ENCODE measurements at regions not wholly inside any gene's neighbourhood (a gene's known extent, or its start where the extent isn't known, plus 50 kb on each side); places are given as distances from the start of the nearest gene placed in this dataset.
A peak's percentile ranks its signal among the peaks of the same experiment; 100 is the strongest.
"Not testable (repeated sequence)": the region's sequence is repeated elsewhere in the genome, so short reads cannot be mapped to it uniquely, and the experiment has no call there.

DNA sequence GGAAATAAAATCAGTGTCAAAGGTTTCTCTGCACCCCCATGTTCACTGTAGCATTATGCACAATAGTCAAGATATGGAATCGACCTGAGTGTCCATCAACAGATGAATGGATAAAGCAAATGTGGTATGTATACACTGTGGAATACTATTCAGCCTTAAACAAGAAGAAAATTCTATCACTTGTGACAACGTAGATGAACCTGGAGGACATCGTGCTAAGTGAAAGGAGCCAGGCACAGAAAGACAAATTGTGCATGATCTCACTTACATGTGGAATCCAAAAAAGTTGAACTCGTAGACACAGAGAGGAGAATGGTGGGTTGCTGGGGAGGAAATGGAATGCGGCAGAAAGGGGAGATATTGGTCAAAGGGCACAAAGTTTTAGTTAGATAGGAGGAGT lies 136.3 kb upstream of the ESR1 start:
- DNase-seq, result no peak

DNA sequence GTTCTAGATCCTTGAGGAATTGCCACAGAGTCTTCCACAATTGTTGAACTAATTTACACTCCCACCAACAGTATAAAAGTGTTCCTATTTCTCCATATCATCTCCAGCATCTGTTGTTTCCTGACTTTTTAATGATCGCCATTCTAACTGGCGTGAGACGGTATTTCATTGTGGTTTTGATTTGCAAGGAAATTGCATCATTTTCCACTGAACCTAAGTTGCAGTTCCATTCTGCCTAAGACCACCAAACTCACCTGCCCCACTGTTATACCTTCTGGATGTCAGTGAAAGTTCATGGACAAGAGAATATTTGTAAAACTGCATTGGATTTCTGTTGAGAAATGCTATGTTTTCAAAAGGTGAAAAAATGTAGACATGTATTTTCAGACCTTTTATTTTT lies 132.9 kb upstream of the ESR1 start:
- no peak for DNase-seq

DNA sequence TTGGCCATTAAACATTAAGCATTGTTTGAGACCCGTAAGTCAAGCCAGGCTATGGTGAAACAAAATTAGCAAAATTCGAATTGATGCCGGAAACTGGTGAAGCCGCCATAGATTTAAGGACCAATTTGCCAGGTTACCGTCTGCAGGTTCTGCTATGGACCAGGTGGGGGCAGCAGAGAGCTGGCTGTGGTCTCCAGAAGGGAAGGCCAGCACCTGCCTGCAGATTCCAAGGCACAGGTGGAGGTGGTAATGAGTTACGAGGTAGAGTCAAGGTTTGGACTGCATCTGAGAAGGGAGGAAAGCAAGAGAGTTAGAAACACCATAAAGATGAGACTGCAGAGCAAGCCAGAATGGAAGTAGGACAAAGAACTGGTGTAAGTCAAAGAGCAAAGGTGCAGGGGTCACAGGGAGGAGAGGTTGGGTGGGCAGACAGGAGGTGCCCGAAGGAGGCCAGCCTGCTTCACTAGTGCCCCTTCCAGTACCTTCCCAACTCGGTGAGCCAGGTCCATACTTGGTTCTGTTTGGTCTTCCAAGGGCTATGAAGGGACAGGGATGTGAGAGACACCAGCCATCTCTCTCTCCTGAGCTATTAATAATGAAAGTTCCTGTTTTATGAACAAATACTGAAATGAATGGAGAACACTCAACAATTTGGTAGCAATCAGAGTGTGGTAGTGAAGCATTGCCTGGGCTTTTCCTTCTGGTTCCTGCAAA lies 131.6 kb upstream of the ESR1 start:
- DNase-seq, result no peak

DNA sequence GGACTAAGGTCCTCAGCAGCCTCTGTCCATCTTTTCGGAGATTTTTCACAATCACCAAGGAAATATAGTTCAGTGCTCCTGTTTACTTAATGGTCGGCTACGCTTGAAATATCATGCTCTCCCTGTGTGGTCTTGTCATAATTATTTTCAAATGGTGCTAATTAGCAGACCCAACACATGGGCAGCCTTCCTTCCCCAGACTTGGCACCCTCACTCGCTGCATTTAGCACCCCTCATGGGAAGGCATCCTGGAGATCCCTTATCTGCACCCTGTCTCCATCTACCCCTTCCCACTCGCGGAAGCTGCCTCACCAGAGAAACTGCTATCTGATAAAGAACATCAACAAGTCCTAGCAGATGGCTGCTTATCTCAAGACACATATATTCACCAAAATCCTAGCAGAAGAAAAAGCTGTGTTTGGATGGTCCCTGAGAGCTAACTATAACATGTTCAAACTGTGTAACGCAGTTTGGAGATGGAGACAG lies 131.0 kb upstream of the ESR1 start:
- no peak for DNase-seq

DNA sequence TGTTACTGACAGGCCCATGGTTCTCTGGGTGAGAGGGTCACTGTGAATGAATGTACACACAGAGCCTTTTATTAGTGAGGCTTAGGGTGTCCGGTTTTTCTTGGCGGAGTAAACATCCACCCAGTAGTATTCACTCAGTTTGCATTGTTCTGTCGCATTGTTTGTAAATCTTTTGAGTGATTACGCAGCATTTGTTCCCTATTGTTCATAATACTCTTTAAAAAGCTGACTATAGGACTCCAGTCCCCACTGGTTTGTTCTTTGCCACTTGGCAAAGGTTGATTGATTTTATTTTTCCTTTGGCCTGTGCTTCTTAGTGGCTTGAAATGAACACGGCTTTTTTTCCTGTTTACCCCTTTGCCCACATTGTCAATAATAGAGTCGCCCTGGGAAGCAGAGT lies 130.1 kb upstream of the ESR1 start:
- no peak for DNase-seq

DNA sequence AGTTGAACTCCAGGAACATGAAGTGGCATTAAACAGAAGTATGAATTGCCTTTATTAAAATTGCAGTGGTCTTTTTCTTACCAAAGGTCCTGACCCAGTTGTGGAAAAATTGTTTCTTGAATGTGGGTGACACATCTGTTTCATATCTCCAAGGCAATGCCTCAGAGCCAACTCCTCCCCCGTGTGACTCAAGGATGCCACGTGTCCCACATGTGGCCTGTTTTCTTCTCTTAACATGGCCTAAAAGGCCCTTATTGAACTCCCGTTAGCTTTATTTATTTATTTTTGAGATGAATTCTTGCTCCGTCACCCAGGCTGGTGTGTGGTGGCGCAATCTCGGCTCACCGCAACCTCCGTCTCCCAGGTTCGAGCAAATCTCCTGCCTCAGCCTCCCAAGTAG lies 128.4 kb upstream of the ESR1 start:
- DNase-seq, result no peak

DNA sequence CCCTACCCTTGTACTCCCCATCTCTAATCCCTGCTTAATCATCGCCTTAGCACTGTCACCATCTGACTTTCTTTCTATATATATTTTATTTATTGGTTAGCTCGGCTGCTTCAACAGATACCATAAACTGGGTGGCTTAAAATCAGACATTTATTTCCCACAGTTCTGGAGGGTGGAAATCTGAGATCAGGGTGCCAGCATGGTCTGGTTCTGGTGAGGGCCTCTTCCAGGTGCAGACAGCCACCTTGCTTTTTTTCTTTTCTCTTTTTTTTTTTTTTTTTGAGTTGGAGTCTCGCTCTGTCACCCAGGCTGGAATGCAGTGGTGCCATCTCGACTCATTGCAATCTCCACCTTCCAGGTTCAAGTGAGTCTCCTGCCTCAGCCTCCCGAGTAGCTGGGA lies 127.5 kb upstream of the ESR1 start:
- DNase-seq, result no peak

DNA sequence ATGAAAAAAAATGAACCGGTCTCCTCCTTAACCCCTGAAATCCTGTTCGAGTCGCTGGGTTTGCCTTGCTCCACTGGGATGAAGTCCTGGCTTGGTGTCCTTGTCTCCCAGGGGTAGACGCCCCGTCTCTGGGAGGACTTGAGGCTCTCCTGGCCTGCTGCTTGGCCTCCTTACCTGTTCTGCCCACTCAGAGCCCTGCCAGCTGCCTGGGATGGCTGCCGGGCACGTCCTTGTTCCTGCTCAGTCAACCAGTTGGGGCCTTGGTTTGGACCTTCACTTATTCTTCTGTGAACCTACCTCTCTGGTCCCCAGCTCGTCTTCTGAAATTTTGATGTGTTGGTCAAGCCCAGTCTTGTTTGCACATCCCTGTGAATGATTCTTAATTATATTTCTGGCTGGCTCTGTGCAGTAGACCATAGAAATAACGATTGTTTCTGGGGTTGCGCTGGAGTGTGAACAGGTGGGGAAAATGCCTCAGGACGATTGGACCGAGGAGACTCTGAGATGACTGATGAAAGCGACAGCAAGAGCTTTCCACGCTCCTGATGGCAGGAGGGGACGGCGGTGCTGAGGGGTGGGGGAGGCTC lies 126.5 kb upstream of the ESR1 start:
- no peak for DNase-seq

DNA sequence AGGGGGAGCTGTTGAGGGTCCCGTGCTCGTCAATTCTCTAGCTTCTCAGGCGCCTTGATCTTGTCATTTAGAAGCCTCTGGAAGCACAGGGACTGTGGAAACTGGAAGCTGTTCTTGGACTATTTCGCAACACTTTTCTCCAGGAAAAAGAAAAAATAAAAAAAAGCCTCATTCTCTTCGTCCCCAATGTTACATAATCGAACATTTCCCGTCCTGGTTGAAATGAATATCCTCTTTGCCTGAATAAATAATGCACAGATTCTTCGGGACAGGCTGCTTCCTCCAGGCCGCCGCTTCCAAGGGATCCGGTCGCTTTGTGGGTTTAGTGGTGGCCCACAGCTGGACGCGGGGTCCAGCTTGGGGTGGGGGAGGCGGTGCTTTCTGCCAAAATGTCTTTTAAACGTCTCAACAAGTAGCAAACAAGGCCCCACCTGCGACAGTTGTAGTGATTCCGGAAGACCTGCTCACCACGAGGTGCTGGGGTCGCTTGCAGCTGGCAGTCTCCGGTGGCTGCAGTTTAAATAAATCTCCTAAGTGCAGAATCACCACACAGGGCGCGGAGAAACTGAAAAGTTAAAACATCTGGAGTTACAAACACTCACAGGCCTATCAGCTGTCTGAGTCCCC lies 125.9 kb upstream of the ESR1 start:
- no peak for DNase-seq

DNA sequence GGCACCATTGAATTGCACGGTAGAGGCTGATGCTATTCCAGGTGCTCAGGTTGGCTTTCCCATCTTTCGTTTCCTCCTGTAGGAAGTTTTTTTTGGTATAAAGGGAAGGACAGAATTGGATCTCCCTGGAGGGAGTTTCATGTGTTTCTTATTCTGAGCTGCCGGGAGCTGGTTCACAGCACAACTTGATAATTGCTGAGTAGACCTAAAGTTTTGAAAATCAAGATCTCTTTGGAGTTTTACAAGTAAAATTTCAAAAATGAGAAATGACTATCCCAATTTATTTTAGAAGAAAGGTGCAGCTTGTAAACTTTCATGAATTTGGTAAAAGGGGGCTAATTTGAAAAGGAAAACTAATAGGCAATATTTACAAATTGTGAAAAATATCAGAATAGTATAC lies 125.2 kb upstream of the ESR1 start:
- DNase-seq, result no peak

DNA sequence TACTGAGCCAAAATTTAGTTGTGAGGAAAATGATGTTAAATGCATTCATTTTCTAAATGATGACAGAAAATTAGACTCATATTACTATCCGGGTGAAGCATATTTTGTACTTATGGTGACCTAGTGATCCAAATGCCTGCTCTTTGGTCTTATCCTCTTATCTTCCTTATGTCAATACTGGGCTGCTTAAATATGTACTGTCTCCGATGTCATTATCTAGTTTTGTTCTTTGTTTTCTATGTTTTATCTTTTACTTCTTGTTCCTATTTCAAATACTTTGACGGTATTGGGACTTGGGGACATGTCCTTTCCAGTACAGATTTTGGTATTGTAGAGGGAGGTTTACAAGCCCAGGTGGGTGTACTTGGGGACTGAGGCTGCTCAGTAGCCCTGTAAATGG lies 124.6 kb upstream of the ESR1 start:
- no peak for DNase-seq

DNA sequence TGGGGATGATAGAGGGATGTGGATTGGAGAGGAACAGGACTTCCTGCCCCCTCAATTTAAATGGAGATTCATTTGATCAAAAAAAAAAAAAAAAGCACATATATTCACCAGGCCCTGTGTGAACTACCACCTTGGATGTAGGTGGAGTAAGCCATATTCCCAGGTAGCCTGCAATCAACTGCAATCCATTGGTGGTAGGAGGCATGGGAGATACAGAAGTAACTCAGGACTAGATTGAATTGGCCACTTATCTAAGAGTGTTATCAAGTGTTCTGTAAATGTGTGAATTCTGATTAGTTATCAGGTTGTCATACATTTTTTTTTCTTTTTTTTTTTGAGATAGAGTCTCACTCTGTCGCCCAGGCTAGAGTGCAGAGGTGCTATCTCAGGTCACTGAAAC lies 124.1 kb upstream of the ESR1 start:
- no peak for DNase-seq

DNA sequence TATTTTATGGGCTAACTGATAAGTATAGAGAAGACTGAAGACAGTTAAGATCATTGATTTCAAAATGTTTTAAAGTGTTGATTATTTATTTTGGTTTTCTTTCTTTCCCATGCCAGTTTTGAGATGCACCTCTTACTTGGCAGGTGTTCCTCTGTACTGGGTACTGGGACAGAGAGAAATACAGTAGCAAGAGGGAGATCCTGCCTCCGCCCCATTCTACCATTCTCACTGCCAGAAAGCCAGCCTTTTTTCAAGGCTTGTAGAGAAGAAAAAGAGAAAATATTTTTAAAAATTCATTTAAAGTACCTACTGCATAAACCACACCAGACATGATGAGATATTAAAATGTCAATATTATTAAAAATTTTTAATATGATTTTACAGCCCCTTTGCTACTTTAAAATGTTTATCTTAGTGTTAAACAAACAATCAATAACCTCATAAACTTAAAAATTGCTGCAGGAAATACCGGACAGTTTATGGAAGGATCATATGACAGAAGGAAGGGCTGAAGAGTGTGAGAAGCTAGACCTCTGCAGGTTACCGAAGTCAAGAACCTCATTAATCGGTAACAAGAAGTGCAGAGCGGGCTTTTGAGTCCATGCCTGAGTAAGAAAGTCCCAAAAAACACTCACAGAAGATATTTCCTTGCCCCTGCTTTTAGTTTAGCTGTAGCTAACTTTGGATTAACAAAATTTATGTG lies 117.8 kb upstream of the ESR1 start:
- DNase-seq, result no peak

DNA sequence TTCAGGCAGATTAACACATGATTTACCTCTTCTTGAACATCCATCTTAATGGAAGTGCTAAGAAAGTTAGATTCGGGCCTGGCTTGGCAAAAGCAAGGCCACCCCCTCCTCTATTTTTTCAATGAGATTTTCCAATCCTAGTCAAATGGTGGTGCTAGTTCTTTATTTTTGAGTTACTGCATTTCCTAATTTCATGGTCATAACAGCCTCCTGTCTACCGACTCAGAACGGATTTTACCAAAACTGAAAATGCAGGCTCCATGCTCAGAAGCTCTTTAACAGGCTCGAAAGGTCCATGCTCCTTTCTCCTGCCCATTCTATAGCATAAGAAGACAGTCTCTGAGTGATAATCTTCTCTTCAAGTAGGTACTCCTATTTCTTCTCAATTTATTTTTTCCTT lies 117.2 kb upstream of the ESR1 start:
- DNase-seq, result no peak

DNA sequence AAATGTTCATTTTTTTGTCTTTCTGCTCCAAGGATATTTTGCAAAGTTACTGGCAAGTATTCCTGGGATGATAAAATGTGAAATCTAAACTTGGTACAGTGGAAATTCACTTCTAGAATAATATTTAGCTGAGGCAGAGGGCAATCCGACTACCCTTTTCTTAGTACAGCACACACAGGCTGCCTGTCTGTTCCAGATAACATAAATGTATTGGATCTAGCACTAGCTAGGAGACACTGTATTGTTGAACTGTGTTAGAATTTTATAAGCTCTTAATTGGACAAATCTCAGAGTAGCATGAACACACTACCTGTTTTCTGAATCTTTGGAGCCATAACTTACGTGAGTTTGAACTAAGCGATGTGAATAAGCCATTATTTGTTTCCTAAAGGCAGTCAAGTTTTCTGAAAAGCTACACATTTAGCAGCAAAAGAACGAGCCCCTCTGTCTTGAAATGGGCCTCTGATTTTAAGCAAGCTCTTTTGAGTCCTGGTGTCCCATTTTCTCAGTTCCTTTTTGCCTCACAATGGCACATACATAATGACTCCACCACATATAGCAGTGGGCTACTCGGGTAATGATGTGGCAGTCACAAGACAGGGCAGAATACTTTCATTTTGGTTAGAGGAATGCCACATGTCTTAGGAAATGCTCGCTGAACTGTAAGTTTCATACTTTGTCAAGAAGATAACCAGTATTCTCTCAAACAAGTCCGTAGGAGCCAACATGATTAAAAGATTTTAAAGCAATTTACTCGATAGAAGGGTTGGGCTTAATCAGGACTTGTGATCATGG lies 116.5 kb upstream of the ESR1 start:
- DNase-seq, result peak in 1 of 14 donors; percentile 1

DNA sequence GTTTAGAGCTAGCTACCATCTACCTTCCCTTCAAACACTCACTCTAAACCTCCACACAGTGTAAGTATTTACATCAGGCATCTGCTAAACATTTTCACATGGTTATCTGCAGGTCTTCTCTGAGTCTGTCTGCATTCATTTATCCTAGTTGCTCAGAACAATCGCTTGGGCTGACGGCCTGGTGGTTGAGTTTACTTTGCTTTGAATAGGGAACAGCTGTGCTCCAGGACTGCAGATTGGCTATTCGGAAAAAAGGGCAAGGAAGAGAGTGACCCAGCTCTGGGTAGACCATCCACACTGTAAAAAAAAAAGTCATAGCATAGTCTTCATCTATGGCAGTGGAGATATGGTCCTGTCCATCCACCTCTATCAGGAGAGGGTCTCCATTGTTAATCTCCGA lies 115.3 kb upstream of the ESR1 start:
- no peak for DNase-seq

DNA sequence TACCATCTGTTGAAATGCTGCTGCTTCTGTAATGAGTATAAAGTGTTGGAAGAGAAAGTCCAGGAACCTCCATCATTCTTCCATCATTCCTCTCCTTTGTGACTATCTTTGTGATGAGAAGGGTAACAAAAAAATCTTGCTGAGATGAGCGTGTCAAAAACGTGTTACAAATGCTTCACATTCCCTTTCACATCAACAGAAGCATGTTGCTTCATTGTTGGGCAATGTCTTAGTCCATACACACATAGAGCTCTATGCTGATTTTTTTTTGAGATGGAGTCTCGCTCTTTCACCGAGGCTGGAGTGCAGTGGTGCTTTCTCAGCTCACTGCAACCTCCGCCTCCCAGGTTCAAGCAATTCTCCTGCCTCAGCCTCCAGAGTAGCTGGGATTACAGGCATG lies 114.1 kb upstream of the ESR1 start:
- no peak for DNase-seq

DNA sequence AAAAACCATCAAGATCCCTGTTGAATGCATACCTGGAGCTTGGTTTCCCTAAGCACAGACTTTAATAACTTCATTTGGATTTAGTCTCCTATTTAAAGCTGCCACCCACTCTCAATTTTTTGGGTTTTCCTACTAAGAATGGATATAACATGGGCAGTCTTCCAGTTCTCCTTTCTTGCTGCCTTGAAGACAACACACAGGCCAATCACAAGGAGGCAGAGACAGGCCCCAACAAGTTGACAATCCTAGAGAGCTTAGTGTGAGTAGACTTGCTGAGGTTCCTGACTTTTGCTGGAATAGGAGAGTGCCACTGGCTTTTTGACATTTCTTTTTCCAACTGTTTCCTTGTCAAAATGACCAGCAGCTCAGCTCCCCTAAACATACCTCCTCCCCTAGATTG lies 112.3 kb upstream of the ESR1 start:
- DNase-seq, result no peak

DNA sequence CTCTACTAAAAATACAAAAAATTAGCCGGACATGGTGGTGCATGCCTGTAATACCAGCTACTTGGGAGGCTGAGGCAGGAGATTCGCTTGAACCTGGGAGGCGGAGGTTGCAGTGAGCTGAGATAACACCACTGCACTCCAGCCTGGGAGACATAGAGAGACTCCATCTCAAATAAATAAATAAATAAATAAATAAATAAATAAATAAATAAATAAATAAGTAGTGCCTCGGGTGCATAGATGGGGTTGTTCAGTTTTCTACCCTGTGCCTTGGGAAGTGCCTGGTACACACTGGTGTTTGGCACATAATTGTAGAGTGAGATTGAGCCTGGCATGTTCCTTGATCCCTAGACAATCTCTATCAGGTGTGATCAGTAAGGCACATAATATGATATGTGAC lies 111.2 kb upstream of the ESR1 start:
- not testable (repeated sequence) for DNase-seq

DNA sequence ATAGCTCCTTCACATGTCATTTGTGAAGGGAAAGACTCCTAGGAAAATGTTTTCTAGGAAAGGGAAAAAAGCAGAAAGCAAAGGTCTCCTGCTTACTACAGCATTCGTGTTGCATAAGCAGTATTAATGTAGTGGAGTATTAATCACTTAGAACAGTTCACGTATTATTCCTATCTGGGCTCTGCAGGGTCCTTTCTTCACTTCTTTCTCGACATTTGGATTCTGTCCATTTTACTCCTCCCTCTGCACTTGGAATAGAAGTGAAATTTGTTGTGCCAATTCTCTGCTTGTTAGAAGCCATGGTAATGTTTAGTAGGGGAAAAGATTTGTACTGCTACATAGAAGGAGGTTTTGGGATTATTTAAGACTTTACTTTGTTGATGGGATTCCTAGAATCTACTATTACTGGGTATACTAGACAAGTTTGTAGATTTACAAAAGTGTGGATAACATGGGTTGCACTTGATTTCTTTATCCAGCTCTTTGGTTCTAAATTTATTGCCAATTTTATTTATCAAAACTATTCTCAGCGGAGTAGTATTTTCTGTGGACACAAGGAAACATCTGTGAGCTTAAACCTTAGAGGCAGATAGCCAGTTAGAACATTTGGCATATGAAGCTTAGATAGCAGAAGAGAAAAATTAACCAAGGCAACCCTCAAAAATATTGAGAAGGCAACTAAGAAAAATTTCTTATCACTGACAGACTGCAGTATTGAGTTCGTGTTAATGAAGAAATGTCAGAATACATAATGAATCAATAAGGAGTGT lies 108.4 kb upstream of the ESR1 start:
- DNase-seq, result no peak

DNA sequence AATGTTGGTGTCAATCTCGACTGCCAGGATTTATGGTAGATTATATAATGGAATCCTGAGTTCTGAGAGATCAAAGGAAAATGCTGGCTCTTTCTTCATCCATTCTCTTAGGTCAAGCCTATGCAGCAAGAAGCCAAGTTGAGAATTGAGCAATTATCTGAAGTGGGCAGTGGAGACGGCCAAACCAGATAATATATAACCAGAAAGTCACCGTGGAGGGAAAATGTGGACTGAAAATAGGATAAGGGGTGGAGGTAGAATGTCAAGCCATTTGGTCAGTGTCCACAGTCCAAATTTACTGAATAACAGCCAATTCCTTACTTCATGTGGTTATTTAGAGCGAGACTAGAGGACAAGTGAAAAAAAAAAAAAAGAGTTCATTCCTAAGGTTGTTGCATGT lies 107.8 kb upstream of the ESR1 start:
- no peak for DNase-seq
